Tibial nerve (tissue), 4 donors: ENCODE measurements at regions not wholly inside any gene's neighbourhood (a gene's known extent, or its start where the extent isn't known, plus 50 kb on each side); places are given as distances from the start of the nearest gene placed in this dataset.

Experiments used
- DNase-seq, 2 donors: peaks; one replicate each; pipeline ENCODE4 v3.0.0-alpha.2; 2019; ENCODE audit warnings: low spot score in 2 of 2
- H3K27ac ChIP-seq, 4 donors: fragments of 200-600 bp; sonication (generic) in 3 of 4; one replicate each; pipeline ENCODE4 v1.5.1; 2017 to 2019; ENCODE audit warnings: mild to moderate bottlenecking in 1 of 4
- H3K27me3 ChIP-seq, 2 donors: fragments of 200-600 bp; sonication (generic) in 1 of 2; one replicate each; pipeline versions ENCODE4 v1.5.1 to v1.6.0; 2017 to 2019
- H3K36me3 ChIP-seq, 3 donors: fragments of 200-600 bp; sonication (generic); one replicate each; pipeline ENCODE4 v1.5.1; 2018 to 2019
- H3K4me1 ChIP-seq, 4 donors: fragments of 200-600 bp; sonication (generic) in 3 of 4; one replicate each; pipeline ENCODE4 v1.5.1; 2017 to 2019
- H3K4me3 ChIP-seq, 4 donors: fragments of 200-600 bp; sonication (generic) in 3 of 4; one replicate each; pipeline ENCODE4 v1.5.1; 2017 to 2019; ENCODE audit warnings: mild to moderate bottlenecking in 1 of 4, moderate library complexity in 1 of 4
- H3K9me3 ChIP-seq, 4 donors: fragments of 200-600 bp; sonication (generic) in 3 of 4; one replicate each; pipeline ENCODE4 v1.5.1; 2017 to 2019
- CTCF ChIP-seq, 5 experiments: fragments of 200-600 bp in 3 of 5; fragments of 450-650 bp in 2 of 5; sonication (generic) in 3 of 5; IDR thresholded peaks; one replicate each; pipeline ENCODE4 v1.5.1; 2016 to 2019; ENCODE audit warnings: antibody characterized with exemption in 5 of 5, mild to moderate bottlenecking in 3 of 5, moderate library complexity in 2 of 5
- EP300 ChIP-seq, 2 donors: sonication (generic); formaldehyde crosslinking; IDR thresholded peaks; one replicate each; pipeline ENCODE4 v1.6.1; 2017; ENCODE audit warnings: antibody characterized with exemption in 2 of 2, mild to moderate bottlenecking in 1 of 2
- POLR2A ChIP-seq, 2 donors: fragments of 450-650 bp; IDR thresholded peaks; one replicate each; pipeline ENCODE4 v1.6.1; 2017; ENCODE audit warnings: antibody characterized with exemption in 2 of 2, mild to moderate bottlenecking in 2 of 2, moderate library complexity in 2 of 2
- WGBS, 2 donors: methylation state at CpG; one replicate each; pipeline ENCODE4 v1.1.5; 2018; 5-methylcytosine and 5-hydroxymethylcytosine counted together

GRCh38 chr2:64238799-64239198 lies 94.6 kb upstream of the PELI1 start:
- Histone ChIP-seq H3K4me1 (peaks cover 0 to 8% (median 0%) of the 10 kb centered on the region in 4 donors), H3K27me3 (no peaks in the 10 kb centered on the region), H3K36me3 (no peaks in the 10 kb centered on the region), H3K9me3 (no peaks in the 10 kb centered on the region), H3K4me3 (no peak overlapping the region), H3K27ac (no peak overlapping the region)
- 57 to 63% methylated on average over 4 of the region's 4 CpGs for WGBS, 2 donors
- DNase-seq = no peak
- TF ChIP-seq EP300 (IDR thresholded peaks at IDR 0.05) (no peak), POLR2A (IDR thresholded peaks at IDR 0.05) (no peak), CTCF (IDR thresholded peaks at IDR 0.05) (no peak)

- TF ChIP-seq POLR2A (IDR thresholded peaks at IDR 0.05) = no peak
- no peak for TF ChIP-seq CTCF (IDR thresholded peaks at IDR 0.05)
- no peak for TF ChIP-seq EP300 (IDR thresholded peaks at IDR 0.05)
- Histone ChIP-seq H3K27me3 (no peaks in the 10 kb centered on the region), H3K36me3 (no peaks in the 10 kb centered on the region), H3K4me1 (peaks cover 0 to 9% (median 0%) of the 10 kb centered on the region in 4 donors), H3K4me3 (no peak overlapping the region), H3K9me3 (no peaks in the 10 kb centered on the region), H3K27ac (no peak overlapping the region)
- WGBS, 2 donors = 97 to 100% methylated on average over 2 of the region's 2 CpGs
- no peak for DNase-seq
Observed at GRCh38 chr2:64243081-64244036, 99.1 kb upstream of the PELI1 start.

GRCh38 chr2:64244037-64244416 lies 99.8 kb upstream of the PELI1 start:
- 92% methylated on average over 1 of the region's 1 CpG for WGBS, 2 donors

GRCh38 chr2:64245631-64246030 lies 101.4 kb upstream of the PELI1 start:
- no peak for TF ChIP-seq POLR2A (IDR thresholded peaks at IDR 0.05)
- WGBS, 2 donors = 72 to 76% methylated on average over 4 of the region's 4 CpGs
- no peaks in the 10 kb centered on the region for H3K27me3 ChIP-seq

More at GRCh38 chr2:64244037-64244416, 99.8 kb upstream of the PELI1 start:
- H3K27ac ChIP-seq = no peak overlapping the region
- no peaks in the 10 kb centered on the region for H3K27me3 ChIP-seq
- peaks cover 0 to 3% (median 0%) of the 10 kb centered on the region in 4 donors for H3K4me1 ChIP-seq
- no peak for DNase-seq
- no peak overlapping the region for H3K4me3 ChIP-seq
- no peaks in the 10 kb centered on the region for H3K36me3 ChIP-seq
- no peaks in the 10 kb centered on the region for H3K9me3 ChIP-seq
- TF ChIP-seq EP300 (IDR thresholded peaks at IDR 0.05) = no peak
- TF ChIP-seq CTCF (IDR thresholded peaks at IDR 0.05) = no peak
- no peak for TF ChIP-seq POLR2A (IDR thresholded peaks at IDR 0.05)

GRCh38 chr2:64246962-64247361 lies 102.7 kb upstream of the PELI1 start:
- Histone ChIP-seq H3K27ac (no peak overlapping the region), H3K36me3 (no peaks in the 10 kb centered on the region), H3K27me3 (no peaks in the 10 kb centered on the region), H3K4me3 (no peak overlapping the region), H3K4me1 (peaks cover 0 to 3% (median 0%) of the 10 kb centered on the region in 4 donors), H3K9me3 (no peaks in the 10 kb centered on the region)
- no peak for DNase-seq
- WGBS, 2 donors = 19 to 20% methylated on average over 1 of the region's 1 CpG
- TF ChIP-seq EP300 (IDR thresholded peaks at IDR 0.05) = no peak
- no peak for TF ChIP-seq POLR2A (IDR thresholded peaks at IDR 0.05)
- TF ChIP-seq CTCF (IDR thresholded peaks at IDR 0.05) = no peak

More at GRCh38 chr2:64245631-64246030, 101.4 kb upstream of the PELI1 start:
- Histone ChIP-seq H3K27ac (no peak overlapping the region), H3K4me3 (no peak overlapping the region), H3K4me1 (peaks cover 0 to 3% (median 0%) of the 10 kb centered on the region in 4 donors), H3K36me3 (no peaks in the 10 kb centered on the region), H3K9me3 (no peaks in the 10 kb centered on the region)
- DNase-seq = no peak
